ENCODE measurements at regions not wholly inside any gene's neighbourhood (a gene's known extent, or its start where the extent isn't known, plus 50 kb on each side); places are given as distances from the start of the nearest gene placed in this dataset.

DNA sequence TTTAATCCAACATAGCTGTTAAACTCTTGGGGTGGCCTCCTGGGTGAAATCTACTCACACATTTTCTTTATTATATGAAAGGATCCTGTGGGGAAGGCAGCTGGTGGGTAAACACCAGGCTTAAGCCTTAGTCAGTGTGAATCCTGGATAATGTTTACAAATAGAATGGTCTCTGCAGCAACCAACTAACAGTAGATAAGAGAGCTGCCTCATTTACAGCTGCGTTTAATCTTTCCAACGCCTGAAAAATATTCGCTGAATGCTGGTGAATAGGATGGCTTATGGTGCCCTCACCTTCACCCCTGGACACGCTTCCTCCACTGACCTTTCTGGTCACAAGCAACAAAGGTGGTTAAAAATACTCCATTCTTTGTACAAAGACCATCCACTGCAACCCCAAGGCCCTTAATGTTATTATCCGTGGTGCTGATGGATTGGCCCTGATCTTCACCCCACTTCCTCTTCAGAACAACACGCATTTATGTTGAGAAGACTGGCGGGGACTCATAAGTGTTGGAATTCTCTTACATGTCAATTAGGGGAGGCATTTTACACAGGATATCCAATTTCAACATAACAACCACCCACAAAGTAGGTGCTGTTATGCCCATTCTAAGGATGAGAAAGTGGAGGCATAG is 120.0 kb upstream of the FRMD4B start:
- no peak for TF ChIP-seq POLR2A (IDR thresholded peaks at IDR 0.05)
- TF ChIP-seq, protein P1, sequence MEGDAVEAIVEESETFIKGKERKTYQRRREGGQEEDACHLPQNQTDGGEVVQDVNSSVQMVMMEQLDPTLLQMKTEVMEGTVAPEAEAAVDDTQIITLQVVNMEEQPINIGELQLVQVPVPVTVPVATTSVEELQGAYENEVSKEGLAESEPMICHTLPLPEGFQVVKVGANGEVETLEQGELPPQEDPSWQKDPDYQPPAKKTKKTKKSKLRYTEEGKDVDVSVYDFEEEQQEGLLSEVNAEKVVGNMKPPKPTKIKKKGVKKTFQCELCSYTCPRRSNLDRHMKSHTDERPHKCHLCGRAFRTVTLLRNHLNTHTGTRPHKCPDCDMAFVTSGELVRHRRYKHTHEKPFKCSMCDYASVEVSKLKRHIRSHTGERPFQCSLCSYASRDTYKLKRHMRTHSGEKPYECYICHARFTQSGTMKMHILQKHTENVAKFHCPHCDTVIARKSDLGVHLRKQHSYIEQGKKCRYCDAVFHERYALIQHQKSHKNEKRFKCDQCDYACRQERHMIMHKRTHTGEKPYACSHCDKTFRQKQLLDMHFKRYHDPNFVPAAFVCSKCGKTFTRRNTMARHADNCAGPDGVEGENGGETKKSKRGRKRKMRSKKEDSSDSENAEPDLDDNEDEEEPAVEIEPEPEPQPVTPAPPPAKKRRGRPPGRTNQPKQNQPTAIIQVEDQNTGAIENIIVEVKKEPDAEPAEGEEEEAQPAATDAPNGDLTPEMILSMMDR (IDR thresholded peaks at IDR 0.05) = no peak

Measured in stomach (tissue), 4 donors.